IMR-90 (cell line): ENCODE measurements at regions not wholly inside any gene's neighbourhood (a gene's known extent, or its start where the extent isn't known, plus 50 kb on each side); places are given as distances from the start of the nearest gene placed in this dataset.
A peak's percentile ranks its signal among the peaks of the same experiment; 100 is the strongest.

Source experiments
- ATAC-seq: fragments of 200-7000 bp; cut with Tn5 transposase; 2 replicates; pipeline ENCODE4 v1.9.1; 2020; ENCODE audit warnings: low read depth, mild to moderate bottlenecking, moderate library complexity
- BruUV-seq: library from RNA; stranded (reverse); fragments of 400-500 nt; replicated peaks from 2 replicates; lab custom pipeline; 2021; lab: Mats Ljungman, UMichigan
- CTCF ChIA-PET: fragments of 300-600 bp; formaldehyde crosslinking; extraction: SDS; loops from one replicate; lab custom pipeline; 2021; ENCODE audit warnings: antibody characterized with exemption; lab: Yijun Ruan, JAX
- POLR2A ChIA-PET: fragments of 300-600 bp; sonication (Branson Sonifier 250); formaldehyde crosslinking; loops from one replicate; lab custom pipeline; 2022; ENCODE audit warnings: antibody characterized with exemption; ENCODE audit not compliant: unreplicated experiment; lab: Charles Lee
- DNase-seq: peaks from one replicate; pipeline ENCODE4 v3.0.0; 2013
- H2AFZ ChIP-seq: replicated peaks from 2 replicates; pipeline ENCODE3; 2013; ENCODE audit warnings: low read length, mild to moderate bottlenecking; ENCODE audit not compliant: poor library complexity
- H2AK5ac ChIP-seq: 2 replicates; pipeline ENCODE4 v1.6.1; 2013; ENCODE audit warnings: low read depth, low read length, inconsistent platforms
- H2AK9ac ChIP-seq: replicated peaks from 2 replicates; pipeline ENCODE3; 2013; ENCODE audit warnings: mild to moderate bottlenecking, low read depth, low read length, moderate library complexity; ENCODE audit not compliant: poor library complexity
- H2BK120ac ChIP-seq: 2 replicates; pipeline ENCODE4 v1.6.1; 2013; ENCODE audit warnings: low read depth, low read length, inconsistent platforms
- H2BK15ac ChIP-seq: 3 replicates; pipeline ENCODE4 v1.6.1; 2013; ENCODE audit warnings: low read depth, low read length, inconsistent platforms
- H2BK20ac ChIP-seq: 2 replicates; pipeline ENCODE4 v1.6.1; 2013; ENCODE audit warnings: low read depth, mild to moderate bottlenecking, inconsistent platforms, low read length, moderate library complexity
- H2BK5ac ChIP-seq: 2 replicates; pipeline ENCODE4 v1.6.1; 2013; ENCODE audit warnings: mild to moderate bottlenecking, low read depth, low read length, inconsistent platforms; ENCODE audit not compliant: poor library complexity, severe bottlenecking
- H3K14ac ChIP-seq: replicated peaks from 2 replicates; pipeline ENCODE4 v1.6.1; 2013; ENCODE audit warnings: low read depth, low read length, inconsistent platforms
- H3K18ac ChIP-seq: 2 replicates; pipeline ENCODE4 v1.6.1; 2013; ENCODE audit warnings: low read depth, low read length, control low read depth
- H3K23ac ChIP-seq: 2 replicates; pipeline ENCODE4 v1.6.1; 2013; ENCODE audit warnings: low read depth, low read length, inconsistent platforms
- H3K27ac ChIP-seq: 2 replicates; pipeline ENCODE4 v1.5.1; 2013; ENCODE audit warnings: mild to moderate bottlenecking, control low read depth, low read length; ENCODE audit not compliant: insufficient read depth
- H3K27me3 ChIP-seq: 2 replicates; pipeline ENCODE4 v1.6.1; 2013; ENCODE audit warnings: low read length; ENCODE audit not compliant: control insufficient read depth, insufficient read depth
- H3K36me3 ChIP-seq: 2 replicates; pipeline ENCODE4 v1.6.1; 2013; ENCODE audit warnings: low read length, mixed read lengths; ENCODE audit not compliant: control insufficient read depth, insufficient read depth
- H3K4ac ChIP-seq: 2 replicates; pipeline ENCODE4 v1.6.1; 2013; ENCODE audit warnings: low read depth, low read length, inconsistent platforms
- H3K4me1 ChIP-seq: 2 replicates; pipeline ENCODE4 v1.6.1; 2013; ENCODE audit warnings: low read length, mixed read lengths; ENCODE audit not compliant: control insufficient read depth, insufficient read depth
- H3K4me2 ChIP-seq: 2 replicates; pipeline ENCODE4 v1.6.1; 2013; ENCODE audit warnings: low read depth, mild to moderate bottlenecking, control low read depth, low read length, moderate library complexity
- H3K4me3 ChIP-seq: 2 replicates; pipeline ENCODE4 v1.5.1; 2013; ENCODE audit warnings: low read depth, mild to moderate bottlenecking, control low read depth, low read length, moderate library complexity; ENCODE audit not compliant: insufficient read depth
- H3K56ac ChIP-seq: 2 replicates; pipeline ENCODE4 v1.6.1; 2013; ENCODE audit warnings: low read length, inconsistent platforms; ENCODE audit not compliant: insufficient read depth; ENCODE audit errors: extremely low read depth
- H3K79me1 ChIP-seq, 2 experiments: 2 replicates each; pipeline ENCODE4 v1.6.1; 2013; ENCODE audit warnings: low read length in 2 of 2, inconsistent platforms in 1 of 2, low read depth in 1 of 2
- H3K9ac ChIP-seq: 2 replicates; pipeline ENCODE4 v1.6.1; 2013; ENCODE audit warnings: low read depth, low read length, control low read depth
- H3K9me1 ChIP-seq: 2 replicates; pipeline ENCODE4 v1.6.1; 2013; ENCODE audit warnings: low read length, inconsistent platforms; ENCODE audit not compliant: insufficient read depth
- H3K9me3 ChIP-seq: 2 replicates; pipeline ENCODE4 v1.6.1; 2013; ENCODE audit warnings: low read length; ENCODE audit not compliant: control insufficient read depth, insufficient read depth
- H4K20me1 ChIP-seq: 2 replicates; pipeline ENCODE4 v1.6.1; 2013; ENCODE audit warnings: low read length, inconsistent platforms; ENCODE audit not compliant: insufficient read depth
- H4K5ac ChIP-seq: 2 replicates; pipeline ENCODE4 v1.6.1; 2013; ENCODE audit warnings: mild to moderate bottlenecking, low read depth, low read length, control low read depth
- H4K8ac ChIP-seq, 2 experiments: 2 replicates each; pipeline ENCODE4 v1.6.1; 2013; ENCODE audit warnings: low read depth in 2 of 2, low read length in 2 of 2, control low read depth in 1 of 2, inconsistent platforms in 1 of 2
- H4K91ac ChIP-seq: 2 replicates; pipeline ENCODE4 v1.6.1; 2013; ENCODE audit warnings: low read depth, low read length, inconsistent platforms; ENCODE audit not compliant: insufficient read depth
- BHLHE40 ChIP-seq: fragments of 150-350 bp; IDR thresholded peaks from 2 replicates; pipeline ENCODE4 v1.6.1; 2016; ENCODE audit warnings: mild to moderate bottlenecking, low read depth, low read length
- CEBPB ChIP-seq: IDR thresholded peaks from 2 replicates; pipeline ENCODE4 v1.6.1; 2012; ENCODE audit warnings: low read depth, low read length, improper control_type of control experiment
- CTCF ChIP-seq: conservative IDR thresholded peaks from 2 replicates; pipeline ENCODE4 v1.5.1; 2012; ENCODE audit warnings: mild to moderate bottlenecking, low read depth, low read length, improper control_type of control experiment
- WGBS, 2 experiments: methylation state at CpG; one replicate each; pipeline versions ENCODE4 v1.1.5 to v1.1.7; 2013; ENCODE audit warnings: missing lambda C conversion rate in 2 of 2; ENCODE audit not compliant: insufficient read length in 1 of 2; ENCODE audit errors: extremely low coverage in 2 of 2; 5-methylcytosine and 5-hydroxymethylcytosine counted together
- dilution Hi-C: fragments of 300-500 bp; cut with HindIII; formaldehyde crosslinking; loops from one replicate; pipeline ENCODE4 v1.14.3; 2018; ENCODE audit warnings: low sequenced_read_pairs; ENCODE audit not compliant: unreplicated experiment
- in situ Hi-C: fragments of 300-500 bp; cut with MboI; formaldehyde crosslinking; loops from 3 replicates; pipeline ENCODE4 v1.14.3; 2019; ENCODE audit warnings: low sequenced_read_pairs, inconsistent platforms, mixed read lengths
- intact Hi-C: fragments of 100-400 bp; cut with micrococcal nuclease; formaldehyde crosslinking; loops from 2 replicates; pipeline ENCODE4 v1.10.0; 2022

GRCh38 chr2:7999683-8000476 is 682.0 kb upstream of the ID2 start (continued):
- no peak for TF ChIP-seq BHLHE40

GRCh38 chr2:8000870-8001269 is 681.0 kb upstream of the ID2 start:
- in situ Hi-C loops (loop anchor here (10.0 kb wide), 1 partner anchor 684 kb away; the partner anchor contains the start of gene ID2), intact Hi-C loops (loop anchor here (5.0 to 10.0 kb wide), 2 partner anchors 681 to 764 kb away; partner anchors contain the start of gene ID2), dilution Hi-C loops (no loop called here)
- H3K18ac ChIP-seq, result no peak overlapping the region
- H2AK5ac ChIP-seq, result no peak overlapping the region
- no peak overlapping the region for H4K5ac ChIP-seq
- H3K27me3 ChIP-seq, result no peaks in the 10 kb centered on the region
- WGBS, 2 experiments, result no CpG with 5 or more reads among the region's 1 CpG
- no peaks in the 10 kb centered on the region for H3K9me3 ChIP-seq
- no TSS peak for BruUV-seq
- no peak overlapping the region for H2AFZ ChIP-seq
- peaks cover 3% of the 10 kb centered on the region; the same call in 1 of the 2 replicates for H3K9me1 ChIP-seq
- no peak for ATAC-seq
- peak; percentile 6 for DNase-seq
- H3K36me3 ChIP-seq, result no peaks in the 10 kb centered on the region
- H2BK5ac ChIP-seq, result no peak overlapping the region
- no peak overlapping the region for H3K4me3 ChIP-seq
- H4K8ac ChIP-seq, result no peak overlapping the region
- no peak overlapping the region for H3K4me2 ChIP-seq
- H4K91ac ChIP-seq, result no peak overlapping the region
- H4K20me1 ChIP-seq, result no peaks in the 10 kb centered on the region
- no peaks in the 10 kb centered on the region for H3K79me1 ChIP-seq
- no peak overlapping the region for H2BK20ac ChIP-seq
- H2BK15ac ChIP-seq, result no peak overlapping the region
- H2BK120ac ChIP-seq, result no peak overlapping the region
- no peak overlapping the region for H3K23ac ChIP-seq
- H3K4ac ChIP-seq, result no peak overlapping the region
- POLR2A ChIA-PET, result no interaction called here
- 0 out of 2 replicates have a peak, but pooled peaks cover 2% of the 10 kb centered on the region for H3K4me1 ChIP-seq
- H3K14ac ChIP-seq, result no peak overlapping the region
- no peak overlapping the region for H2AK9ac ChIP-seq
- TF ChIP-seq CTCF (0 out of 2 replicates have a peak, but pooled peaks have one; percentile 18), CEBPB (no peak)
- H3K9ac ChIP-seq, result no peak overlapping the region
- no peak overlapping the region for H3K27ac ChIP-seq
- no peak overlapping the region for H3K56ac ChIP-seq
- CTCF ChIA-PET, result interaction anchor here (1.1 kb wide), 1 partner anchor 147 kb away, joined by 3 read pairs; no protein-coding TSS in a partner anchor
